Lung (tissue), 11 donors: ENCODE measurements at regions not wholly inside any gene's neighbourhood (a gene's known extent, or its start where the extent isn't known, plus 50 kb on each side); places are given as distances from the start of the nearest gene placed in this dataset.
A peak's percentile ranks its signal among the peaks of the same experiment; 100 is the strongest.

Experiments used
- ATAC-seq: fragments of 200-7000 bp; cut with Tn5 transposase; one replicate; pipeline ENCODE4 v1.9.1; 2020; ENCODE audit warnings: moderate number of reproducible peaks; ENCODE audit not compliant: insufficient read depth, low FRiP score
- DNase-seq, 3 donors: peaks; one replicate each; pipeline ENCODE4 v3.0.0-alpha.2; 2013 to 2017
- H3K27ac ChIP-seq, 2 donors: one replicate each; pipeline ENCODE4 v1.5.1; 2013; ENCODE audit warnings: mild to moderate bottlenecking in 2 of 2, moderate library complexity in 2 of 2, control low read depth in 1 of 2, inconsistent platforms in 1 of 2, low read depth in 1 of 2, low read length in 1 of 2
- H3K27me3 ChIP-seq, 3 donors: one replicate each; pipeline ENCODE4 v1.5.1; 2013; ENCODE audit warnings: low read length in 2 of 3; ENCODE audit not compliant: control insufficient read depth in 3 of 3, insufficient read depth in 3 of 3
- H3K36me3 ChIP-seq, 4 donors: one replicate each; pipeline ENCODE4 v1.5.1; 2013; ENCODE audit warnings: low read length in 4 of 4, mild to moderate bottlenecking in 1 of 4, moderate library complexity in 1 of 4; ENCODE audit not compliant: control insufficient read depth in 4 of 4, insufficient read depth in 4 of 4
- H3K4me1 ChIP-seq, 5 donors: one replicate each; pipeline ENCODE4 v1.5.1; 2013; ENCODE audit warnings: low read length in 5 of 5, mild to moderate bottlenecking in 2 of 5, moderate library complexity in 1 of 5; ENCODE audit not compliant: control insufficient read depth in 5 of 5, insufficient read depth in 5 of 5
- H3K4me3 ChIP-seq: one replicate; pipeline ENCODE4 v1.5.1; 2013; ENCODE audit warnings: mild to moderate bottlenecking, control low read depth, moderate library complexity
- H3K9ac ChIP-seq, 2 donors: one replicate each; pipeline ENCODE4 v1.5.1; 2013; ENCODE audit warnings: low read length in 2 of 2, control low read depth in 1 of 2; ENCODE audit not compliant: insufficient read depth in 1 of 2
- H3K9me3 ChIP-seq, 4 donors: one replicate each; pipeline ENCODE4 v1.5.1; 2013; ENCODE audit warnings: low read length in 3 of 4, mild to moderate bottlenecking in 1 of 4, moderate library complexity in 1 of 4; ENCODE audit not compliant: control insufficient read depth in 4 of 4, insufficient read depth in 3 of 4
- WGBS, 2 donors: extraction: QIAGEN DNeasy Blood & Tissue Kit; methylation state at CpG; one replicate each; pipeline ENCODE4 v1.1.7; 2013; 5-methylcytosine and 5-hydroxymethylcytosine counted together
- TF ChIP-seq, protein P1 (sequence below): IDR thresholded peaks from 2 replicates; pipeline ENCODE4 v1.5.1; 2012; ENCODE audit warnings: mild to moderate bottlenecking; ENCODE audit errors: control extremely low read depth, extremely low read depth
- donor health status: control.
- donor health status: control.
- donor health status: Bipolar disorder and iron deficiency.
- donor health status: healthy.
- donor health status: DM: yes; HTN: yes; CAD: no.

DNA sequence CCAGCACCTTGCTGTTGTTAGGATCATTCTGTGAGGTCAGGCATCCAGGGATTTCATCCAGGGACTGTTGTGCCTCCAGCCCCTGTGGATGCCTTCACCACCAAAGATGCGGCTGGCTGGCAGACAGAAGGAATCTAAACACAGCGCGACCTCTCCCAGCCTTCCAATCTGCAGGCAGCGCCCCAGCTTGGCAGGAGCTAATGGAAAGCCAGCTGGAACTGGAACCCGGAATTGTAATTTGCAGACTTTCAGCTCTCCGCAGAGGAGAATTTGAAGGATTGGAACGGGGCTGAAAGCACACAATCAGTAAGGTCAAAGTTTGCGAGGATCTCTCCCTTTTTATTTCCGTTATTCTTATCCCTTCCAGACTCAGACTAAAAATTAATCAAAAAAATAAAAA lies 127.8 kb downstream of the TRIB2 start:
- 75 to 90% methylated on average over 9 of the region's 9 CpGs for WGBS, 2 donors
- TF ChIP-seq, protein P1, sequence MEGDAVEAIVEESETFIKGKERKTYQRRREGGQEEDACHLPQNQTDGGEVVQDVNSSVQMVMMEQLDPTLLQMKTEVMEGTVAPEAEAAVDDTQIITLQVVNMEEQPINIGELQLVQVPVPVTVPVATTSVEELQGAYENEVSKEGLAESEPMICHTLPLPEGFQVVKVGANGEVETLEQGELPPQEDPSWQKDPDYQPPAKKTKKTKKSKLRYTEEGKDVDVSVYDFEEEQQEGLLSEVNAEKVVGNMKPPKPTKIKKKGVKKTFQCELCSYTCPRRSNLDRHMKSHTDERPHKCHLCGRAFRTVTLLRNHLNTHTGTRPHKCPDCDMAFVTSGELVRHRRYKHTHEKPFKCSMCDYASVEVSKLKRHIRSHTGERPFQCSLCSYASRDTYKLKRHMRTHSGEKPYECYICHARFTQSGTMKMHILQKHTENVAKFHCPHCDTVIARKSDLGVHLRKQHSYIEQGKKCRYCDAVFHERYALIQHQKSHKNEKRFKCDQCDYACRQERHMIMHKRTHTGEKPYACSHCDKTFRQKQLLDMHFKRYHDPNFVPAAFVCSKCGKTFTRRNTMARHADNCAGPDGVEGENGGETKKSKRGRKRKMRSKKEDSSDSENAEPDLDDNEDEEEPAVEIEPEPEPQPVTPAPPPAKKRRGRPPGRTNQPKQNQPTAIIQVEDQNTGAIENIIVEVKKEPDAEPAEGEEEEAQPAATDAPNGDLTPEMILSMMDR = no peak
- Histone ChIP-seq H3K27me3 (no peaks in the 10 kb centered on the region), H3K4me3 (no peak overlapping the region), H3K9ac (no peak overlapping the region), H3K36me3 (no peaks in the 10 kb centered on the region), H3K27ac (peak overlapping the region in 1 of 2 donors; percentile 41), H3K9me3 (no peaks in the 10 kb centered on the region), H3K4me1 (peaks cover 0 to 11% (median 2%) of the 10 kb centered on the region in 5 donors)
- ATAC-seq (no peak), DNase-seq (peak; percentile 69 to 89 (median 79))

DNA sequence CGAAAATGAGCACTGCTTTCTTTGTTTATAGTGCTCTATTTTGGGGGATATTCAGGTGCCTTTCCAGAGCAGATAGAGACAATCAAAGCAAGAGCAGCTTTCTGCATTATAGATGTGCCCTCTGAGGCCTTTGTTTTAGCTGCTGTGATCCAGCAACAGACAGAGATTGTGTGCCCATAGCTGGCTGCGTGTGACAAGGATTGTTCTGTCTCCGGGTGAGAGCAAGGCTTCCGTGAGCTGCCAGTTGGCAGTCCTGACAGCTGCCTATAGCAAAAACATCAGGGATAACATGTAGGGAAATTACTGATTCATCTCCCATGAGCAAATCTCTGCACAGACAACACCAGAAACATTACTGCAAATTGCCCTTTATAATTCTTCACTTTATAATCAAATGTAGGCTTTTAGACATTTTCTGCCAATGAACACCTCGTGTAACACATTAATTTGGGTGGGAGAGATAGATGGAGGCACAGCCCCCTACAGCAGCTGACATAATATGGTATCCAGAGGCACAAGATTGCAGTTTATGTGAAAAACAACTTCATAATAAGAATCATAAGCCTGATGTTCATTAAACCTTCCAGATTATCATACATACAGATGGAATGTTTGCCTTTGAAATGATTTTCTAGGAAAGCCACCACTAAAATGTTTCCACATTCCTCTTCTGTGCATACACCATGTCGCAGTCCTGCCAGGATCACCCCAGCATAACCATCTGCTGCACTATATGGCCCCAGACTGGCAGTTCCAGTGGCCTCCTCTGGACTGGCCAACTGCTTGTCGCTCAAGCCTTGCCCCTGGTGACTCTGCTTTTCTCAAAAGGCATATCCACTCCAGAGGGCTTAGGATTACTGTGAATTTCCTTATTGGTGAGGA lies 131.2 kb downstream of the TRIB2 start:
- H3K27ac ChIP-seq = no peak overlapping the region
- no peak for ATAC-seq
- 90 to 91% methylated on average over 7 of the region's 7 CpGs for WGBS, 2 donors
- H3K27me3 ChIP-seq = no peaks in the 10 kb centered on the region
- no peak overlapping the region for H3K4me3 ChIP-seq
- no peak for DNase-seq
- H3K9me3 ChIP-seq = peaks cover 0 to 3% (median 0%) of the 10 kb centered on the region in 4 donors
- H3K36me3 ChIP-seq = no peaks in the 10 kb centered on the region
- TF ChIP-seq, protein P1 = no peak
- no peak overlapping the region for H3K9ac ChIP-seq
- H3K4me1 ChIP-seq = peaks cover 0 to 11% (median 2%) of the 10 kb centered on the region in 5 donors

DNA sequence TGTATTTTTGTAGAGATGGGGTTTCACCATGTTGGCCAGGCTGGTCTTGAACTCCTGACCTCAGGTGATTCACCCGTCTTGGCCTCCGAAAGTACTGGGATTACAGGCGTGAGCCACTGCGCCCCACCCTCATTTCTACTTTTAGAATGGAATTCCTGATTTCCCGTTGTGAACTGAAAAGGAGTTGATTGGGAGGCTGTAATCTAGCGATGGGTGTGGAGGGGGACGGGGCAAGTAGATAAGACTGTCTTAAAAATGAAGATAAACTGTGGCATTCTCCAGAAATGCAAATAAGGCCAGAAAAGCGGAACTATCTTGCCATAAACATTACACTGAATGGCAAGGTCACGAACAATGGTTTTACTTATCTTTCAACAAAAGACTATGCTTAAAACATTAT lies 135.4 kb downstream of the TRIB2 start:
- Histone ChIP-seq H3K36me3 (no peaks in the 10 kb centered on the region), H3K9me3 (peaks cover 0 to 5% (median 1%) of the 10 kb centered on the region in 4 donors), H3K4me1 (peaks cover 0 to 3% (median 0%) of the 10 kb centered on the region in 5 donors), H3K27ac (no peak overlapping the region), H3K27me3 (no peaks in the 10 kb centered on the region), H3K9ac (no peak overlapping the region), H3K4me3 (no peak overlapping the region)
- 85 to 92% methylated on average over 9 of the region's 9 CpGs for WGBS, 2 donors
- no peak for DNase-seq
- ATAC-seq = no peak
- TF ChIP-seq, protein P1 = no peak
